Motor neuron (in vitro differentiated cells): ENCODE measurements at regions not wholly inside any gene's neighbourhood (a gene's known extent, or its start where the extent isn't known, plus 50 kb on each side); places are given as distances from the start of the nearest gene placed in this dataset.
"Not testable (repeated sequence)": the region's sequence is repeated elsewhere in the genome, so short reads cannot be mapped to it uniquely, and the experiment has no call there.

Source experiments
- ATAC-seq, 8 experiments: fragments of 200-7000 bp; cut with Tn5 transposase; replicated peaks in 6 of 8; 2 replicates each; pipeline ENCODE4 v1.8.0; 2021; ENCODE audit warnings: mild to moderate bottlenecking in 8 of 8, moderate library complexity in 8 of 8
- H3K27ac ChIP-seq, 2 donors: fragments of 250-450 bp; sonication (Bioruptor Pico); 2 replicates each; pipeline ENCODE4 v1.9.0; 2021; ENCODE audit warnings: antibody characterized with exemption in 2 of 2, mild to moderate bottlenecking in 2 of 2, moderate library complexity in 1 of 2
- H3K4me1 ChIP-seq, 2 donors: fragments of 250-450 bp; sonication (Bioruptor Pico); replicated peaks in 1 of 2; 2 replicates each; pipeline ENCODE4 v1.6.1; 2021; ENCODE audit warnings: antibody characterized with exemption in 2 of 2, mild to moderate bottlenecking in 2 of 2, moderate library complexity in 1 of 2
- H3K4me3 ChIP-seq, 5 donors: fragments of 250-450 bp; sonication (Bioruptor Pico); 2 replicates each; pipeline ENCODE4 v1.9.0; 2021; ENCODE audit warnings: antibody characterized with exemption in 5 of 5, mild to moderate bottlenecking in 5 of 5, moderate library complexity in 4 of 5
- WGBS, 10 experiments: fragments of 450-650 bp; shearing (Covaris generic); methylation state at CpG; one replicate each; pipeline ENCODE4 v1.0.0; 2022; 5-methylcytosine and 5-hydroxymethylcytosine counted together
- in situ Hi-C, 9 experiments: fragments of 400-800 bp; cut with MboI; loops; one replicate each; pipeline ENCODE4 v1.15.0; 2021; ENCODE audit warnings: low sequenced_read_pairs in 9 of 9, low pct_unique_long_range_greater_than_20kb in 2 of 9; ENCODE audit not compliant: unreplicated experiment in 9 of 9

DNA sequence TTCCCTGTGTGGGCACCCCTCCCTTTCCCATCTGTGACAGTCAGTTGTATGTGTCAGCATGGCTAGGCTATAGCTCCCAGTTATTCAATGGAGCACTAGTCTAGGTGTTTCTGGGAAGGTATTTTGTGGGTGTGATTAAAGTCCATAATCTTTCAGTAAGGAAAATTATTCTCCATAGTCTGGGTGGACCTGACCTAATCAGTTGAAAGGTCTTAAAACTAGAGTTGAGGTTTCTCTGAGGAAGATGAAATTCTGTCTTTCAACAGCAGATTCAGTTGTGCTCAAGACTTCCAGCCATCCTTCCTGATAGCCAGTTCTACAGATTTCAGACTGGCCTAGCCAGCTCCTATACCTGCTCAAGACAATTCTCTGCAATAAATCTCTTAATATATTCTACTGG, 284.6 kb upstream of the PROK2 start:
- no peak overlapping the region for H3K4me3 ChIP-seq
- H3K4me1 ChIP-seq = peaks cover 0 to 3% of the 10 kb centered on the region in 2 donors
- H3K27ac ChIP-seq = no peak overlapping the region
- in situ Hi-C loops = no loop called here
- peak in 2 of 8 experiments; percentile 33 to 60 for ATAC-seq

DNA sequence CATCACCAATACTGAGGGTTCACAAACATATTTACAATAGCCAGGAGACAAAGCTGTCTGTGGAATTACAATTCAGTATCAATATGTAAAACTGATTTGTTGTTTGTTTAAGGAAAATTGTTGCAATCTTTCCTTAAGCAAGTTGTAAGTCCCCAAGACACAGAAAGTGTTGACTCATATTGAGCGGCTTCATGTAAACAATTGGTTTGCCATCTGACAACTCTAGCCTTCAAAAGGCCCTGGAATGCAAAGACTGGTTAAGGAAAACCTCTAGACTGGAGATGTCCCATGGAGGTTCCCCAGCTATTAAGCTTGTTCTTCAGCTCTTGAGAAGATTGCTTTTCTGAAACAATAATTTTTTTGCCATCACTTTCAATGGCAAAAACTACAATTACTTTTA, 283.7 kb upstream of the PROK2 start:
- peaks cover 0 to 3% of the 10 kb centered on the region in 2 donors for H3K4me1 ChIP-seq
- ATAC-seq = no peak
- 14 to 100% (median 85%) methylated on average over 1 of the region's 1 CpG; no CpG with 5 or more reads in 4 of the 10 experiments for WGBS, 10 experiments
- H3K4me3 ChIP-seq = no peak overlapping the region
- no peak overlapping the region for H3K27ac ChIP-seq
- in situ Hi-C loops = no loop called here

DNA sequence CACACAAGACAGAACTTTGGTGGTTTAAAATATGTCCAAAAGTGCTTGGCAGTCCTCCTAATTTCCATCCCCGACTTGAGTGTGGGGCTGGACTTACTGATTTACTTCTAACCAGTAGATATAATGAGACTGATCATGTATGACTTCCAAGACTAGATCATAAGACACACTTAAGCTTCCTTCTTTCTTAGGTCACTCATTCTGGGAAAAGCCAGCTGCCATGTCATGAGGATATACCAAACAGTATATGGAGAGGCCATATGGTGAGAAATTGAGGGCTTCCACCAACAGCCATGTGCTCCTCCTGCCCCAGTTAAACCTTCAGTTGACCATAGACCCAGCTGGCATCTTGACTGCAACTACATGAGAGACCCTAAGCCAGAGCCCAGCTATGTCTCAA, 282.8 kb upstream of the PROK2 start:
- 0 to 86% (median 35%) methylated on average over 1 of the region's 1 CpG; no CpG with 5 or more reads in 4 of the 10 experiments for WGBS, 10 experiments
- Histone ChIP-seq H3K4me1 (peaks cover 0 to 3% of the 10 kb centered on the region in 2 donors), H3K27ac (no peak overlapping the region), H3K4me3 (no peak overlapping the region)
- no peak for ATAC-seq
- in situ Hi-C loops = no loop called here

DNA sequence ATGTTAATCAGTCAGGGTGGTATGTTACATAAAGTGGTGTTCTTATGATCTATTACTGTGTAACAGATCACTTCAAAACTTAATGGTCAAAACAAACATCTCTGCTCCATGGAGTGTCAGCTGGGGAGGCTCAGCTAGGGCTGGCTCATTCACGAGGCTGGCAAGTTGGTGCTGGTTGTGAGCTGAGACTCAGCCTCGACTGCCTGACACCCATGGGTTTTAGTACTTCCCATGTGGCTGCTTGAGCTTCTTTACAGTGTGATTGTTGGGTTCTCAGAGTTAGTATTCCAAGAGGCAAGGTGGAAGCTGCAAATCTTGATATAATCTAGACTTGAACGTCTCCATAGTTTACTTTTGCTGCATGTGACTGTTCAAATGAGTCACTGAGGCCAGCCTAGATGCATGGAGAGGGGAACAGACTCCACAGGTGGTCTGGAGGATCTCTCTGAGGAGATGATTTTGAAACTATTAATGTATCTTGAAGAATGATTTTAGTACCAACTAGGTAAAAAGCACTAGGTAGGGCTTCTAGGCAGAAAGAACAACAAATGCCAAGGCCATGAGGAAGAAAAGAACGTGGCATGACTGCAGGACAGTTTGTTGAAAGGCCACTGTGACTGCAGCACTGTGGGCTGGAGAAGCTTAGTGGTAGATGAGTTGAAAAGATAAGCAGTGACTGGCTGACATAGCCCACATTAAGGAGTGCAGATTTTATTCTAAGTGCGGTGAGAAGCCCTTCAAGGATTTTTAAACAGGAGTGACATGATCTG, 281.1 kb upstream of the PROK2 start:
- peaks cover 0 to 3% of the 10 kb centered on the region in 2 donors for H3K4me1 ChIP-seq
- no peak overlapping the region for H3K27ac ChIP-seq
- H3K4me3 ChIP-seq = no peak overlapping the region
- WGBS, 10 experiments = 0 to 100% (median 68%) methylated on average over 1 to 5 of the region's 5 CpGs
- in situ Hi-C loops = no loop called here
- no peak for ATAC-seq

DNA sequence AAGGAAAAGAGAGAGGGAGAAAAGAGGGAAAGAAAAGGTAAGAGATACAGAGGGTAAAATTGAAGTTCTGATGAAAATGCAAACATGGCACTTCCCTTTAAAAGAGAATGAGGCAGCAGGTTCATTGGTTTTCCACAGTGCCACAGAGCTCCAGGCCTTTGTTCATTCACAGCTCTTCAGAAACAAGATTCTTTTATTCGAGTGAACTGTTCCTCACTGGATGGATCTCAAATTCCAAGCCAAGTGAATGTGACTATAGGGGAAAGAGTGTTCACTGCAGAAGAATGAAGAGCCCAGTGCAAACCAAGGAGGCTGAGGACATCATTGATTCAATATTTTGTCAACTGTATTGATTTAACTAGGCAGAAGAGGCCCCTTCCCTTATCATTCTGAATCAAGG, 280.3 kb upstream of the PROK2 start:
- in situ Hi-C loops = no loop called here
- ATAC-seq = no peak
- H3K27ac ChIP-seq = no peak overlapping the region

DNA sequence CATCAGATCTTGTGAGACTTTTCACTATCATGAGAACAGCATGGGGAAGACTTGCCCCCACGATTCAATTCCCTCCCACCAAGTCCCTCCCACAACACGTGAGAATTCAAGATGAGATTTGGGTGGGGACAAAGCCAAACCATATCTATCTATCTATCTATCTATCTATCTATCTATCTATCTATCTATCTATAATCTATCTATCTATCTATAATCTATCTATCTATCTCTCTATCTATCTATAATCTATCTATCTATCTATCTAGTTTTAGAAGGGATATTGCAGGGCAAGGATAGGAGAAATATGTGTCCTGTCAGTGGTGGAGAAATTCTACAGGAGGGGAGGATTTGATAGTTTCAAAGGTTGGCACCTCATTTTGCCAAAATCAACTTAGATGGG, 279.8 kb upstream of the PROK2 start:
- ATAC-seq, H3K4me1 ChIP-seq, in situ Hi-C loops, H3K27ac ChIP-seq, H3K4me3 ChIP-seq: not testable (repeated sequence)
- 0 to 81% (median 40%) methylated on average over 1 to 2 of the region's 2 CpGs; no CpG with 5 or more reads in 3 of the 10 experiments for WGBS, 10 experiments

More for the DNA sequence above, 280.3 kb upstream of the PROK2 start:
- no peak overlapping the region for H3K4me3 ChIP-seq
- WGBS, 10 experiments = 9 to 80% (median 50%) methylated on average over 1 of the region's 1 CpG; no CpG with 5 or more reads in 3 of the 10 experiments
- peaks cover 0 to 3% of the 10 kb centered on the region in 2 donors for H3K4me1 ChIP-seq

DNA sequence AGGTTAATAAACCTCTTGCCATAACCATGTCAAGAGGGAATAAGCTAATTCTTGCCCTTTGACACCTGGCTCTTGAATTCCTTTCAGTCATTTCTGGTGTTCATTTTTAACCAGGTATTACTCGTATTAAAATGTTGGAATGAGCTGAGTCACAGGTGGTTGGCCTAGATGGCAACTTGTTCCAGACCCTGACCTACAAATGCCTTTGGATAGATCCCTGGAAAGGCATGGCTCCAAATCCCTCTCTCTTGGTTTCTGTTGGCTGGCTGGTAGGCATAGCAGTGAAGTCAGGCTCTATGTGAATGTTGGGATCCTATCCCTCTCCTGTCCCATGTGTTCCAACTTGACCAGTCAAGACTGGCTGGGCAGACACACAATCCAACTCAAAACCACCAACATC, 277.1 kb upstream of the PROK2 start:
- in situ Hi-C loops = no loop called here
- no peak for ATAC-seq
- Histone ChIP-seq H3K4me1 (no peaks in the 10 kb centered on the region), H3K27ac (no peak overlapping the region), H3K4me3 (no peak overlapping the region)
- WGBS, 10 experiments = 14 to 71% (median 56%) methylated on average over 1 of the region's 1 CpG; no CpG with 5 or more reads in 4 of the 10 experiments

DNA sequence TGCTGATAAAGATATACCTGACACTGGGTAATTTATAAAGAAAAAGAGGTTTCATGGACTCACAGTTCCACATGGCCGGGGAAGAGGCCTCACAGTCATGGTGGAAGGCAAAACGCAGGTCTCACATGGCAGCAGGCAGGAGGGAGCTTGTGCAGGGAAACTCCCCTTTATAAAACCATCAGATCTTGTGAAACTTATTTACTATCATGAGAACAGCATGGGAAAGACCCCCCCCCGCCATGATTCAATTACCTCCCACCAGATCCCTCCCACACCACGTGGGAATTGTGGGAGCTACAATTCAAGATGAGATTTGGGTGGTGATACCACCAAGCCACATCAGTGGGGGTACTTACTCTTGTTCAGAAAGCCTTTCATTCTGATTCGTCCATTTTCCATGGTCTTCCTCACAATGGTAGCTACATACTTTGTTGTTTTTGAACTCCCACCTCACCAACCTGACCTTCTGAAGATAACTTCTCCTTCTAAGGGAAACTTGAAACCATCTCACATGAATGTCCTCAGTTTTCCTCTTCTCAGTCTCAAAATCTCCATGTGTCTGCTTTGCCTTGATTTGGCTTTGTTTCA, 275.6 kb upstream of the PROK2 start:
- no peak overlapping the region for H3K27ac ChIP-seq
- H3K4me1 ChIP-seq = no peaks in the 10 kb centered on the region
- WGBS, 10 experiments = 14 to 100% (median 43%) methylated on average over 1 to 3 of the region's 5 CpGs; no CpG with 5 or more reads in 5 of the 10 experiments
- no peak overlapping the region for H3K4me3 ChIP-seq
- in situ Hi-C loops = no loop called here
- ATAC-seq = no peak

DNA sequence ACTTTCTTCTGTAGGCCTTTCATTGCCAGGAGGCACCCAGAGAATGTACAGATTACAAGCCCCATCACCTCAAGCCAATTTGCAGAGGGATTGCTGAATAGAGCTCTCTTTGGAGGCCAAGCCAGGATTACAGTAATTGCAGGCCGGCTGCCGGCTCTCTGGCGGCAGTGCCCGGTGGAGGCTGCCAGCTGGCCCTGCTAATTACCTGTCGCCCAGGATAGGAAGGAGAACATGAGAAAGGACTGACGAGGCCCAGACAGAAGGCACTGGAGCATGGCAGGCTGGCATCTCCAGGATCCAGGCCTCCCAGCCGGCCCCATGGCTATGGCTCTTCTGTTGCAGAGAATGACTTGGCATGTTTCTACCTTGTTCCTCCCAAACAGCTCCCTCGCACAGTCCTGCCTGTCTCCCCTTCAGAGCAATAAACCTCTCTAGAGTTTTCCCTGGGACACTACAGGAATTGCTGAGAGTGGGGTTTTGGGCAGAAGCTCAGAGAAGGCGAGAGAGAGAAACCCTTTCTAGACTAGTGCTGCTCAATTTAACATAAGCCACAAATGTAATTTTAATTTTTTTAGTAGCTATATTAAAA, 273.6 kb upstream of the PROK2 start:
- WGBS, 10 experiments = 14 to 100% (median 86%) methylated on average over 1 to 8 of the region's 9 CpGs; no CpG with 5 or more reads in 1 of the 10 experiments
- Histone ChIP-seq H3K4me3 (no peak overlapping the region), H3K27ac (no peak overlapping the region), H3K4me1 (no peaks in the 10 kb centered on the region)
- in situ Hi-C loops = no loop called here
- no peak for ATAC-seq

DNA sequence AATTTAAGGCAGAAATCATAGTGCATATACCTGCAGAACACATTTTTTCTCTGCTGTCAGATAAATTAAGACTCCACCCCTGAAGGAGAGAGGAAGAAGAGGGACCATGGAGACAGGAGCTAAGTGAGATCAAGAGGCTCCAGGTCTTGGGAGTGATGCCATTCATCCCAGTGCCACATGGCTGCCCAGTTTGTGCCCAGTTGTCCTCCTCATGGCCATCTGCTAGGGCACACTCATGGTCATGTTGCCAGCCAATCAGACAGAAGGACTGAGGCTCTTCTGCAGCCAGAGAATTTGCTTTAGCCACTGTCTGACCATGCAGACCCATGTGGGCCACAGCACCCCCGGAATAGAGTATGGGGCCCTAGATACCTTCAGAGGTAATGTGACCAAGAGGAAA, 270.5 kb upstream of the PROK2 start:
- Histone ChIP-seq H3K27ac (no peak overlapping the region), H3K4me3 (no peak overlapping the region), H3K4me1 (no peaks in the 10 kb centered on the region)
- ATAC-seq = no peak
- in situ Hi-C loops = no loop called here
- 33 to 83% (median 82%) methylated on average over 1 of the region's 1 CpG; no CpG with 5 or more reads in 6 of the 10 experiments for WGBS, 10 experiments

DNA sequence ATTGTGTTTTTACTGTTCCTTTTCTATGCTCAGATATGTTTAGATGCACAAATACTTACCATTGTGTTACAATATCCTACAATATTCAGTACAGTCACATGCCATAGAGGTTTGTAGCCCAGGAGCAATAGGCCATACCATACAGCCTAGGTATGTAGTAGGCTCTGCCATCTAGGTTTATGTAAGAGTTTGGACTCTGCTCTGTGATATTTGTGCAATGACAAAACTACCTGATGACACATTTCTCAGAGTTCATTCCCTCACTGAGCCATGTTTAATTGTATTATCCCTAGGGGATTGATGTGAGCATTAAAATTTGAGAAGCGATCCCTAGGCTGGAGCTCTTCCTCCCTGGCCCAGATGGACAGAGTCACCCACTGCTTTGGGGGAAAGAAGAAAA, 270.0 kb upstream of the PROK2 start:
- in situ Hi-C loops = no loop called here
- Histone ChIP-seq H3K27ac (no peak overlapping the region), H3K4me3 (no peak overlapping the region), H3K4me1 (peaks cover 0 to 3% of the 10 kb centered on the region in 2 donors)
- WGBS, 10 experiments = 91 to 100% (median 100%) methylated on average over 1 of the region's 1 CpG; no CpG with 5 or more reads in 4 of the 10 experiments
- no peak for ATAC-seq

DNA sequence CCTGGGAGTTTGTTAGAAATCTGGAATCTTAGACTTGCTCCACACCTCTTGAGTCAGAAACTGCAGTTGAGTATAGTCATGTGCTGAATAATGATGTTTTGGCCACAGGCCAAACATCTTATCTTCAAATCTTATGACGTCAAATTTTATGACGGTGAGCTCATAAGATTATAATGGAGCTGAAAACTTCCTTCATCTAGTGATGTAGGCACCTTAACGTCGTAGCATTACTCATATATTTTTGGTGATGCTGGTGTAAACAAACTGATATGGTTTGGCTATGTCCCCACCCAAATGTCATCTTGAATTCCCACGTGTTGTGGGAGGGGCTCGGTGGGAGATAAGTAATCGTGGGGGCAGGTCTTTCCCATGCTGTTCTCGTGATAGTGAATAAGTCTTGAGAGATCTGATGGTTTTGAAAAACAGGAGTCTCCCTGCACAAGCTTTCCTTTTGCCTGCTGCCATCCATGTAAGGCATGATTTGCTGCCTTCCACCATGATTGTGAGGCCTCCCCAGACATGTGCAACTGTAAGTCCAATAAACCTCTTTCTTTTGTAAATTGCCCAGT, 268.0 kb upstream of the PROK2 start:
- WGBS, 10 experiments = 50 to 100% (median 81%) methylated on average over 2 to 7 of the region's 8 CpGs; no CpG with 5 or more reads in 3 of the 10 experiments
- Histone ChIP-seq H3K4me3 (no peak overlapping the region), H3K27ac (no peak overlapping the region), H3K4me1 (peaks cover 3% of the 10 kb centered on the region in 2 donors)
- in situ Hi-C loops = no loop called here
- no peak for ATAC-seq

DNA sequence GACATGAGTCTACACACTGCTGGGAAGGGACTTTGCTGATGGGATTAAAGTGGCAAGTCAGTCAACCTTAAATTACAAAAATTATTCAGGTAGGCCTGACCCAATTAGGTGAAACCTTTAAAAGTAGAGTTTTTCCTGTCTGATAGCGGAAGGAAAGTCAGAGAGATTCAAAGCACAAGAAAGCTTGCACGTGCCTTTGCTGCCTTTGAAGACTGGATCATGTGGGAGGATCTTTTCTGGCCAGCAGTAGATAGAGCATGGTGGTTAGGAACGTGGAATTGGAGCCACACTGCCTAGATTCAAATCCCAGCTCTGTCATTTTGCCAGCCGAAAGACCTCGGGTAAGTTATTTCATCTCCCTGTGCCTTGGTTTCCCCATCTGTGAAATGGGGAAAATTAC, 265.8 kb upstream of the PROK2 start:
- H3K4me3 ChIP-seq = no peak overlapping the region
- no peak for ATAC-seq
- H3K27ac ChIP-seq = no peak overlapping the region
- 47 to 100% (median 86%) methylated on average over 1 to 5 of the region's 5 CpGs; no CpG with 5 or more reads in 3 of the 10 experiments for WGBS, 10 experiments
- H3K4me1 ChIP-seq = peaks cover 3% of the 10 kb centered on the region in 2 donors
- in situ Hi-C loops = no loop called here
